Pulmonary artery endothelial cell (primary cell): ENCODE measurements at regions not wholly inside any gene's neighbourhood (a gene's known extent, or its start where the extent isn't known, plus 50 kb on each side); places are given as distances from the start of the nearest gene placed in this dataset.

Source experiments
- DNase-seq: peaks from one replicate; pipeline ENCODE4 v3.0.0-alpha.2; 2011; ENCODE audit warnings: low read depth, low spot score

DNA sequence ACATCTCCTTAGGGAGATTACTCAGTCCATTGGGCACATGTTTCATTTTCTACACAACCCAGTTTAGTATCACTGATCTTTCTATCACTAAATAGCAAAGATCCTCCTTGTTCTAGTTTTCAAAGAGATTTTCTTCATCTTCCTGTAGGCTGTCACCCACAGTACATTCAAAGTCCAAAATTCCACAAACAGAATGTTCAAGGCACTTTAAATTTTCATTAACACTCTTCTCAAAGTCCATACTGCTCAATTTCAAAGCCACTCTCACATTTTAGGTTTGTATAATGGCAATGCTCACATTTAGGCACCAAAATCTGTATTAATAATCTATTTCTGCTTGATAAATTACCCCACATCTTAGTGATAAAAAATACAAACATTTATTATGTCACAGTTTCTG lies 152.8 kb downstream of the FSIP2 start:
- no peak for DNase-seq

DNA sequence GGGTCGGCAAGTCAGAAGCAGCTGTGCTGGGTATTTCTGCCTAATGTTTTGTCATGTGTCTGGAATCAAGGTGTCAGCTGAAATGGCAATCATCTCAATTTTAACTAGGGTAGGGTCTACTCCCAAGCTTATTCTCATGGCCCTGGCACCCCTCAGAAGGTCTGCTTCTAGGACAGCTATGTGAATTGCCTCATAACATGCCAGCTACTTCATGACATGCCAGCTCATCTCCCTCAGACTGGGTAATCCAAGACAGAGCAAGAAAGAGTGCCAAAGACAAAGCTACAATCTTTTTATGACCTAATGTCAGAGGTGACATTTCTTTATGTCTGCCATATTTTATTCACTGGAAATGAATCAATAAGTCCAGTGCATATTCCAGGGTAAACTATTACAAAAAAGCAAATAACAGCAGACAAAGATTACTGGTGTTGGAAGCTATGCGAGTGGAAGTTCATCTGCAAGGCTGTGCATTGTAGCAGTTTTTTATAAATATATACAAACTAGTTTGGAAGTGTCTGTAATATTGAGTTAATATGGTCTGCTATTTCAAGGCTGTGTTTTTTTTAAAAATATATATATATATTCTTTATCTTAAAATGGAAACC lies 153.3 kb downstream of the FSIP2 start:
- DNase-seq, result no peak

DNA sequence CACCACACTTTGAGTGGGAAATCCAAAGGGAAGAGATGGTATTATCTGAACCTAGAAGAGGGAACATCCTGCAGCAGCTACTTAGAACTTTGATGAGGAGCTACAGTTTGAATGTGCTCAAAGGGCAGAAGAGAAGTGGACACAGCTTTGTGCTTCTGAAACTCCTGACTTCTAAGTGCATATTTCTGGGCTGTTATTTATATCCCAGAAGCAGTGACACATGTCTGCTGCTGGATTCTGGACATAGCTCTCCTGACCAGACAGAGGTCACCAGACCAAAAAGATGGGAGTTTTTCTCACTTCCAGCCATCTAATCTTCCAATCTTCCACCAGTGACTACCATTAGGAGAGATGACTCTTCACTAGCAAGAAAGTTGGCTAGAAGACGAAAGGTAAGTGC lies 153.9 kb downstream of the FSIP2 start:
- no peak for DNase-seq

DNA sequence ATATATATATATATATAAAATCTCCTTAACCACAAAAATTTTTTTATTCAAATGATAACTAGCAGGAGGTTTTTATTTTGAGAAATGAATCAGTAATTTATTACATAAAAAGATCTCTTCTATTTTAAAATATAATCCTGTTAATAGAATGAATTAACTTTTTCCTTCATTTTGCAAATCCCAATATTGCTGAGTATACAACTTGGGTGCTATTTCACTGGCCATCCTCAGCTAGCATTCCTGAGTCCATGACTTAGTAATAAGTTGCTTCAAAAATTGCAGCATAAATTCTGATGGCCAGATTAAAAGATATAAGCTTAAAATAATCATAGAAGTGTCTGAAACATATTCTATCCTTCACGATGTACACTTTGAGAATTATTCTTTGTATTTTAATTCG lies 155.6 kb downstream of the FSIP2 start:
- DNase-seq, result no peak

DNA sequence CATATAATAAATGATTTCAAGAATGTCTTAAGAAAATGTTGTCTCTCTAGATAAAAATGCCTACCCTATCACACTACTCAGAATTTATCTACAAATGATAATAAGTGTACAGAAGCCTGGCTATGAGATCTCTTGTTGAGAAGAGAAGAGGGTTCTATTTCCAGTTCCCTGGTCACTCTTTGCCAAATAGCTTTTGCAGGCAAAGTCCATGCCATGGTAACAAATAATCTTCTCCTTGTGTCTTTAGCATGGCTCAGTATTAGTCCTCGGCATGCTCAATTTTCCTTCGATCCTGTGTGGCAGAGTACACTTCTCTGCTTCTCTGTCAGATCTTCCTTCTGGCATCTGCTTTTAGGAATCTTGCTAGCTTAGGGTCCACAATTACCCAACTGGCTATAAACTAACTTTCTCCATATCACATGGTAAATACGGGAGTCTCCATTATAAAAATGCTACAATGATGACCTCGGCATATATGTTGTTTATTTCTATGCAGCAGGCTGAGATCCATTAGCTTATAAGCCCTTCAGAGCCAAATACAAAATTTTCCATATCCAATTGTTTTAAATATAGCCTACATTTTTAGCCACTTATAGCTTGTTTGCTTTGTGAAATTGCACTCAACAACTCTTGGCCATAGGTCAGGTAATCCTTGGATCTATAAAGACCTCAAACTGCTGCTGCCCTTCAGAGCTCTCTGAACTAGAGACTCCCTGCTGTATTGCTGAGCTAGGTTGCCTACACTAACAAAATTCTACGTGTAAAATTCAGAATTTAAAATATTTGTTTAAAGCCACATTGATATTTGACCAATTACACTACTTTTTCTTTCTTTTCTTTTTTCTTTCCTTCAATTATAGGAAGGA lies 157.5 kb downstream of the FSIP2 start:
- DNase-seq, result no peak

DNA sequence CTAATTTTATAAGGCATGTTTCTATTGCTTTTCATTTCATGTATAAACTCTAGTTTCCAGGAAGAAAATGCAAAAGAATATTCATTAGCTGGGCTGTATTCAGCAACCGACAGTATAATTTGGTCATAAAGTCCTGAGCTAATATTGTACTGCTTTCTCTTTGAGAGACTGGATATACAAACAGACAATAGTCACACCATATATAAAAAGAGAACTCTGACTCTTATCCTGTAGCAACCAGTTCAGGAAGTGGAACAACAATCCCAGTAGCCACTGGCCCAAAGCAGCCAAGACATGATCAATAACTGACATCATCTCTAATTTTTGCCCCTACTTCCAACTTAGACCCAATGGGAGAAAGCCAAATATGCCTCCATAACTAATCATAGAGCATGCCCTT lies 160.8 kb downstream of the FSIP2 start:
- no peak for DNase-seq

DNA sequence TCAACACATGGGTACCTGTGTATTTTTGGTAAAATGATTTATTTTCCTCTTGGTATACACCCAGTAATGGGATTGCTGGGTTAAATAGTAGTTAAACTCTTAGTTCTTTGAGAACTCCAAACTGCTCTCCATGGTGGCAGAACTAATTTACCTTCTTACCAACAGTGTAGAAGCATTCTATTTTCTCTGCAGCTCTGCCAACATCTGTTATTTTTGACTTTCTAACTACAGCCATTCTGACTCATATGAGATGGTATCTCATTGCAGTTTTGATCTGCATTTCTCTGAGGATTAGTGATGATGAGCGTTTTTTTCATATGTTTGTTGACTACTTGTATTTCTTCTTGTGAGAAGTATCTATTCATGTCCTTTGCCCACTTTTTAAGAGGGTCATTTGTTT lies 180.6 kb downstream of the FSIP2 start:
- no peak for DNase-seq

DNA sequence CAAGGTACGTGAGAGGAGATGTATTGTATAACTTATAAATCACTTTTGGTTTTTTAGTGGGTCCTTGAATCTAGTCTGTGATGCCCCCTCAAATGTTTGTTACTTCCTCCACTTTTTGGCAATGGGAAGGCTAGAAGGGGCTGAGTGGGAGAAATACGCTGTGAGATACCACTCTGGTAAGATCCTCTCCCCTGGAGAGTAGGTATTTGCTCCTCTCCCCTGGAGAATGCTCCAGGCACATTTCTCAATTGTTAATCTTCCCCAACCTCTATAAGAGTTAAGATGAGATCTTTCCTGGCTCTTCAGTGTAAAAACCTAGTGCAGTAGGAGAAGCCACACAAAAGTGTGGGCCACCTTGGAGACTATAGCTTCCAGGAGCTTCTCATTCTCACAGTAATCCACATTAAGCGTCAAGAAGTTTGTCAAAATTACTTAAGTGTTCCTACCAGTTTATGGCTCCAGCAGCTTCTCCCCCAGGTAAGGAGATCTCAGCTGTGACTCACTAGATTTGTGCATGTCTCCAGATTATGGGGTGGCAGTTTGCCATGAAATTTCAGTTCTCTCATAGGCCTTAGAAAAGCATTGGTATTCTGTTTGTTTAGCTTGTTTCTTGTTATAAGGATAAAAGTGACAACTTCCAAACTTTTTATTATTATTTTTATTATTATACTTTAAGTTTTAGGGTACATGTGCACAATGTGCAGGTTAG lies 182.6 kb downstream of the FSIP2 start:
- no peak for DNase-seq

DNA sequence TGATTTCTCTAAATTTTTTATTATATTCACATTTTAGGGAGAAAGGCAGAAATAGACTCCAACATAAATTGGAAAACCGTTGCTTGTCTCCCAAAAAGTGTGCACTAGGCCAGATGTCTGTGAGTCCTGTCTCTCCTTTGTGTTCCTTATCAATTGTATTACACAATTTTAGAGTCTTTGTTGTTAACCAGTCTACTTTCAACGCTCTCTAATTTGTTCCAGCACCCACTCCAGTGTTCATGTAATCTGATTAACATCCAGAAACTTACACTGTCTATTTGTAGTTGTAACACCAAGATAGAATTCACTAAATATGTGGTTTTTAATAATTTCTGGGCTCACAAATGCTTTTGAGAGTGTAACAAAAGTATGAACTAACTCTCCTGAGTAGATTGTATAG lies 195.6 kb downstream of the FSIP2 start:
- DNase-seq, result no peak

DNA sequence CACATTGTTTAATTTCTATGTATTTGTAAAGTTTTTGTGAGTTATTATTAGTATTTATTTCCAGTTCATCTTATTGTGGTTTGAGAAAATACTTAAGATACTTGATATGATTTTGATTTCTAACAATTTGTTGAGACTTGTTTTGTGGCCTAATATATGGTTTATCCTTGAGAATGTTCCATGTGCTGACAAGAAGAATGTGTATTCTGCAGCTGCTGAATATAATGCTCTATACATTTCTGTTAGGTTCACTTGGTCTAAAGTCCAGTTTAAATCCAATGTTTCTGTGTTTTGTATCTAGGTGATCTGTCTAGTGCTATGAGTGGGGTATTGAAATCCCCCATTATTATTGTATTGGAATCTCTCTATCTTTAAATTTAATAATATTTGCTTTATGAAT lies 201.3 kb downstream of the FSIP2 start:
- DNase-seq, result no peak

DNA sequence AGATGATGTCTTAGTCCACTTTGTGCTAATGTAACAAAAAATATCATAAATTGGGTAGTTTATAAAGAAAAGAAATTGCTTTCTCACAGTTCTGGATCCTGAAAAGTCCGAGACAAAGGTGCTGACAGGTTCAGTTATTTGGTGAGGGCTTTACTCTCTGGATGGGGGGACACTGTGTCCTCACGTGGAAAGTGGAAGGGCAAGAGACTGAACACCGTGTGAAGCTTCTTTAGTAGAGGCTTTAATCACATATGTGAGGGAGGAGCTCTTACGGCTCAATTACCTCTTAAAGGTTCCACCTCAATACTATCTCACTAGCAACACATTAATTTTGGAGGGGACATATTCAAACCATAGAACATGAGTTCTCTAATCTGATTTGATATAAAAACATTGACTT lies 204.3 kb downstream of the FSIP2 start:
- DNase-seq, result no peak

DNA sequence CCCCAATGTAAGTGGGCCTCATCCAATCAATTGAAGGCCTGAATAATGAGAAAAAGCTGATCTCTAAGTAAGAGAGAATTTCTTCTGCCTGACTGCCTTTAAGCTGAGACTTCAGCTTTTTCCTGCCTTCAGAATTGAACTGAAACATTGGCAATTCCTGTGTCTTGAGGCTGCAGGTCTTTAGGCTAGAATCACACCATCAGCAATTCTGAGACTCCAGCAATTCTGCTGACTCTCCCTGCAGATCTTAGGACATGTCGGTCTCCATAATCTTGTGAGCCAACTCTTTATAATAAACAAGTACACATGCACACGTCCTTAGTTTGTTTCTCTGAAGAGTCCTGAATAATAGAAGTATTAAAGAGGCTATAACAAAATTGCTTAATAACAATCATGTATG lies 209.1 kb downstream of the FSIP2 start:
- no peak for DNase-seq

DNA sequence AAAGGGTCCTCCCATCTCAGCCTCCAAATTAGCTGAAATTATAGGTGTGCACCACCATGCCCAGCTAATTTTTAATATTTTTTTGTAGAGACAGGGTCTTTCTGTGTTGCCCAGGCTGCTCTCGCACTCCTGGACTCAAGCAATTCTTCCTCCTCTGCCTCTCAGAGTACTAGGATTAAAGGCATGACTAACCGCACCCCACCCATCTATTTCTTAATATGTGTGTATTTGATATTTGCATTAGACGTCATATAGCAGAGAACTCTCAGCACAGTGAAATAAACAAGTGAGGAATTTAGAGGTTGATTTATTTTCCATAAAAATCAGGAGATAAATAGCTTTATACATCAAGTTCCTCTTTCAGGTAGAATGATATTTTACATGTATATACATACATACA lies 213.5 kb downstream of the FSIP2 start:
- no peak for DNase-seq

DNA sequence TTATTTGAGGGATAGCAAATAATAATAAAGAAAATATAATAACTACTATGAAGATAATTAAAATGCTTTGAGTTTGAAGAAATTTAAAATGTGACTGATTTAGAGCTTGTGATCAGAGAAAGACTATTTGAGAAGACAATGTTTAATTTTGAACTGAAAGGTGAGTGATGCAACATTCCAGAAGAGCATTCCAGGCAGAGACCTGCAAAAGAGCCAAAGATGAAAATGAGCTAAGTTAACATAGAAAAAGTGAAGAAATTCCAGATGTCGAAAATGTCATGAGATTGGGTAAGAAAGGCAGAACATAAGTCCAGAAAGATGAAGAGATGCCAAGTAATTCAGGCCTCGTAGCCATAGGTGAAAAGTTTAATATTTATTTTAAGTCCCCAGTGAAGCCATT lies 215.8 kb downstream of the FSIP2 start:
- DNase-seq, result no peak

DNA sequence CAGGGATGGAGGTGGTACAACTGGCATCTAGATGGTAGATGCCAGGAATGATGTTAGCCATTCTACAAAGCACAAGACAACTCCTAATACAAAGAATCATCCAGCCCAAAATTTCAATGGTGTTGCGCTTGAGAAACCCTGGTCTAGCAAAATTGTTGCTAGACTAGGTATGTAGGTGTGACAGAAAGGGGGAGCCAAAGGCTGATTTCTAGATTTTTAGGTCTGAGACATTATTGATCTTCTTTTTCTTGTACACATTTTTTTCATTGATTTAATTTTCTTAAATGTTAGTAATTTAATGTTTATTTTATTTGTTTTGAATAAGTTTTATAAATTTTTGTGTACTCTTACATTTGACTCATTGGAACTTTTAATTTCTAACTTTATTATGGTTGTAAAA lies 216.4 kb downstream of the FSIP2 start:
- no peak for DNase-seq

DNA sequence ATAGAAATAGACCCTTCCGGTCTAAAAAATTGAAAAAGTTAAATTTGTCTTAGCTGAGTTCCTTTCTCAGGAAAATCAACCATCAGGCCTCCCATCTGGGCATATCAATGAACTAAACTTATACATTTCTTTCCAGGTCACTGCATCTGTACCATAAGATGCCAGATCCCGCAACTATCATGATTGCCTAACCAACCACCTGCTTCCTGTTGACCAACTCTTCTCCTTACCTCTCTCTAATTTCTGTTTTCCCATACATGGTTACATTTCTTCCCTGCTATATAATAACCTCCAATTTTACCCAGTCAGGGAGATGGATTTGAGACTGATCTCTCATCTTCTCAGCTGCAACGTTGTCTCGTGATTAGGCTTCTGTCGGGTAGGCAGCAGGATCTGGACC lies 228.7 kb downstream of the FSIP2 start:
- DNase-seq, result no peak

DNA sequence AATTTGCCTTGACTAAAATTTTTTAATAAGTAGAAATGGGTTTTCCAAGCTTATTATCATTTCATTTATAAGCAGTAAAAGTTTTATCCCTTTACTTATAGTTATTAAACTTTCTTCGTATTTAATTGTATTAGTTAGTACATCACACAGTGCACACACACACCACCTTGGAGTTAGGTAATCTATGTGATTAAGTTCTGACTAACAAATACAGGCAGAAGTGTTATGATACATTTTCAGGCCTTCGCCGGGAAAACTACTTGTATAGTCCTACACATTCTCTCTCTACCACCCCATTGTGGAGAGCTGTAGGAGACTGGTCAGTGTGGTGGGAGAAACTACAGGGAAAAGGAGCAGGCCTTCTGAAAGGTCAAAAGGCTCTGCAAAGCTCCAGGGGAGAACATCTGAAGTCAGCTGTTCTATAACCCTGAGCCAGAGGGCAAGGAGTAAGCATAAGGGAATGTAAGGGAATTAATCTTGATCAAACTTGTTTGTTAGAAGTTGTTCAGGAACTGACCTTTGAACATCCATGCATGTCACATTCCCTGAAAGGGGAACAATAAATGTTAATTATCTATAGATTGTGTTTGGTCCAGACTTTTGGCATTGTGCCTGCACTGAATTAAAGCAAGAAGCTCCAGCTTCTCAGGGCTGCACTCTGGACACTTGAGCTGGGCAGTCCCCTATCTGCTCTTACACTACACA lies 231.7 kb downstream of the FSIP2 start:
- DNase-seq, result peak; percentile 1

DNA sequence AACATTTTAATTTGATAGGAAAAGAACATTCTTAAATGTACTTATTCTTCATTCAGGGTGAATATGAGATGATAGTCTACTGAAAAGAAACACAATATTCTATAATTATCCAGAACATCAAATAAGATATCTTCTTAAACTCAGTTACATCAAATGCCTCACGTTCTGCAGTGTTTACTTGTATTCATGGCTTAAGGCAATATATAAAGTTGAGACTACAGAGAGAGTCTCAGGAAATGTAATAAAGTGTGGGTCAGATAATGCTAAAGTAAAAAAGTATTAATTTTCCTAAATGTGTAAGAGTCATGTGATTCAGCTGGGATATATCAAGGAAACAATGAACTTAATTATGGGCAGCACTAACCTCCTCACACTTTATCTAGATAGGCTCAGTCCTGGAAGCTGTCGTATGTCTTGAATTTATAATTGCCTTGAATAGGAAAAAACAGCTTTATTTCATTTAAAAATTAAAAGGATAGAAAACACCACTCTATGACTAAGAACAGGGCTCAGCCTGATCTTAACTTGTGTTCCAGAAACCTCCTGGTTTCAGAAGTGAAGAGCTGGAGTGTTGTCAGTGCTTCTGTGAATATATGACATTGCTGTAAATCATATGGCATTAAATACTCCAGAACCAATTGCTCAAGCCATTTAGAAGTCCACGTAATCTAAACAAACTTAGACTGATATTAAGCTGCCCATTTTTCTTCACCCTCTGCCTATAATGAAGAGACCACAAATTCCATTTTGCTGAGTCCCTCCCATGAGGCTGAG lies 240.2 kb downstream of the FSIP2 start:
- DNase-seq, result no peak

DNA sequence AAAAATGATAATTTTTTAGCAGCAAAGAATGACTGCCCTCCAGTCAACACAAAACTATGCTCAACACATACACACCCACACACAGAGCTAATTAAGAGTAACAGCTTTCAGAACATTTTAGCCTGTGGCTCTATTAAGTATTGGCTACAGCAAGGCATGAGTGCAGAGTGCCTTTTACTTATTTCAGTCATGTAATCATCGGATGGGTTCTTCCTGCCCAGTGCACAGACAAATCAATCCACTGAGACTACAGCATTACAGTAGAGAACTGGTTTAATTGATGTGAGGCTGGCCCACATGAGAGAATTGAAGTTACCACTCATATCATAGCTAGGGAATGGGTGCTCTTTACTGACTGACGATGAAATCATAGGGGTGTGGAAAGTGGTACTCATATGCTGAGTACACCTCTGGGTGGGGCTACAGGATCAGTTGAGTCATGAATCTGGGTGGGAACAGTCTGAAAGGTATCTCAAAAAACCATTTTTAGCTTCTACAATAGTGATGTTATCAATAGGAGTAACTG lies 241.0 kb downstream of the FSIP2 start:
- no peak for DNase-seq

DNA sequence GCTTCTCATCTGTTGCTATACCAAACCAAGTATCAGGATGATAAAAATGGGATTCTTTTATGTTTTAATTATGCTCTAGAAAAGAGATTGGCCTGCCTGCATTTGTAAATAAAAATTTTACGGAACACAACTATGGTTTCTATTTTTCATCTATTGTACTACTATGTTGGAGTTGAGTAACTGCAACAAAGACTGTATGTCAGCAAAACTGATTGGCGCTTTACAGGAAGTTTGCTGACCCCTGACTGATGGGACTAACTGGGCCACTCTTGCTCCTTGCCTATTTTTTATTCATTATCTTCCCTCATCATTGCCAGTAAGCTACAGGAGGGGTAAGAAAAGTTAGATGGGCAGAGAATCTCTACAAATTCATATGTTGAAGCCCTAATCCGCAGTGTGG lies 242.3 kb downstream of the FSIP2 start:
- no peak for DNase-seq

DNA sequence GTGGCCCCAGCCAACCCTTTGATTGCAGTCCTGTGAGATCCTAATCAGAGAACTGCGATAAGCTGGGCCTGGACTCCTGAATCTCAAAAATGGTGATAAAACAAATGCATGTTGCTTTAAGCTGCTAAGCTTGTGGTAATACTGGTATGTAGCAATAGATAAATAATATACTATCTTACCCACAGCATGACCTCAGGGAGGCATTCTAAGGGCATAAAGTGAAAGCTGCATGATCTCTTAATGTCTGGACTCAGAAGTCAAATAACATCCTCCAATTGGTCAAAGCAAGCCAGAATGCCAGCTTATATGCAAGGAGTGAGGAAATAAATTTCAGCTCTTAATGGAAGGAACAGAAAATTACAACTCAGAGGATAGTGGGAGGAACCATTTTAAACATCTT lies 246.1 kb downstream of the FSIP2 start:
- DNase-seq, result no peak
